ENCODE measurements at regions not wholly inside any gene's neighbourhood (a gene's known extent, or its start where the extent isn't known, plus 50 kb on each side); places are given as distances from the start of the nearest gene placed in this dataset.

DNA sequence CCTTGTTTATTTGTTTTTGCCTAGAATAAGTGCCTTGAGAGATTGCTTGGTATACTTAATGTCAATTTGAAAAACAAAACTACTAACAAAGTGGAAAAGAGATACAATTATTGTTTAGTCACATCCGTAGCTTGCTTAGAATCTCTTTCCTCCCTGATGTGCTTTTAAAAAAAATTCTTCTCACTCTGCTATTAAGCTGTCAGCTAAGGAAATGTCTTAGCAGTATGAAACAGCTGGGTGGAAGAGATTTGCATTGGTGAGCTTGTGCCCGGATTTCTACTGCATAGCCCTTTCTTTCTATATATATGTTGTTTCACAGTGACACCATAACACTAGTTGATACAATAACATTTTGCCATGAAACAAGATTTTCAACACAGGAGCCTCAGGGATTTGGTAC lies 229.4 kb upstream of the RGS6 start:
- DNase-seq (ENCODE audit: low spot score) = no peak

DNA sequence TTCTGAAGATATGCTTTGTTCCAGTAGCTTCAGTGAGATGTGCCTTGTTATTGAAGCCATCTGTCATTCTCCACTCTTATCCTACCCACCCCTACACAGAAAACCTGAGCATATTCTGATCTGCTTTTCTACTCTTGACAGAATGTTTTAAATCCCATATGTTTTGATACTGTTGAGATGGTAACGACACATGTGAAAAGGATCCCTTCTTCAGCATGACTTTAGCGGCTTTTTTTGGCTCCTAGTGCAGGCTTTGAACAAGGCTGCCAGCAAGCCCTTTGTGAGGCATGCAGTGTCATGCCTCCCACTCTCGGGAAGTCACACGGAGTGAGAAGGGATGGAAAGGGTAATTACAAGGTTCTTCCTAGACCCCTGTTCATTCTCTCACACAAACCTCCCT lies 228.8 kb upstream of the RGS6 start:
- Histone ChIP-seq H3K9ac (ENCODE audit: low read depth in 1 of 2, low read length in 2 of 2) (no peak overlapping the region), H3K27ac (ENCODE audit: low read depth in 1 of 2, low read length in 2 of 2) (no peak overlapping the region), H3K36me3 (ENCODE audit: control insufficient read depth in 4 of 4, insufficient read depth in 3 of 4, low read depth in 1 of 4, low read length in 3 of 4) (peaks cover 6 to 18% (median 12%) of the 10 kb centered on the region in 4 donors), H3K9me3 (ENCODE audit: control insufficient read depth in 4 of 4, low read length in 3 of 4) (no peaks in the 10 kb centered on the region), H3K4me3 (ENCODE audit: low read depth in 1 of 3, low read length in 3 of 3) (no peak overlapping the region), H3K4me1 (ENCODE audit: control insufficient read depth in 4 of 4, insufficient read depth in 4 of 4, low read length in 3 of 4) (no peaks in the 10 kb centered on the region), H3K27me3 (ENCODE audit: control insufficient read depth in 4 of 4, insufficient read depth in 4 of 4, low read length in 3 of 4) (no peaks in the 10 kb centered on the region)
- 81% methylated on average over 4 of the region's 4 CpGs for WGBS
- no peak for TF ChIP-seq FOXA2 (IDR thresholded peaks at IDR 0.05)
- no peak for TF ChIP-seq FOXA1 (IDR thresholded peaks at IDR 0.05)
- no peak for TF ChIP-seq JUND (IDR thresholded peaks at IDR 0.05)
- no peak for TF ChIP-seq RAD21 (IDR thresholded peaks at IDR 0.05)
- TF ChIP-seq, protein P1, sequence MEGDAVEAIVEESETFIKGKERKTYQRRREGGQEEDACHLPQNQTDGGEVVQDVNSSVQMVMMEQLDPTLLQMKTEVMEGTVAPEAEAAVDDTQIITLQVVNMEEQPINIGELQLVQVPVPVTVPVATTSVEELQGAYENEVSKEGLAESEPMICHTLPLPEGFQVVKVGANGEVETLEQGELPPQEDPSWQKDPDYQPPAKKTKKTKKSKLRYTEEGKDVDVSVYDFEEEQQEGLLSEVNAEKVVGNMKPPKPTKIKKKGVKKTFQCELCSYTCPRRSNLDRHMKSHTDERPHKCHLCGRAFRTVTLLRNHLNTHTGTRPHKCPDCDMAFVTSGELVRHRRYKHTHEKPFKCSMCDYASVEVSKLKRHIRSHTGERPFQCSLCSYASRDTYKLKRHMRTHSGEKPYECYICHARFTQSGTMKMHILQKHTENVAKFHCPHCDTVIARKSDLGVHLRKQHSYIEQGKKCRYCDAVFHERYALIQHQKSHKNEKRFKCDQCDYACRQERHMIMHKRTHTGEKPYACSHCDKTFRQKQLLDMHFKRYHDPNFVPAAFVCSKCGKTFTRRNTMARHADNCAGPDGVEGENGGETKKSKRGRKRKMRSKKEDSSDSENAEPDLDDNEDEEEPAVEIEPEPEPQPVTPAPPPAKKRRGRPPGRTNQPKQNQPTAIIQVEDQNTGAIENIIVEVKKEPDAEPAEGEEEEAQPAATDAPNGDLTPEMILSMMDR (IDR thresholded peaks at IDR 0.05; ENCODE audit: low read depth, low read length, missing input control) = no peak
- no peak for TF ChIP-seq HNF4G (IDR thresholded peaks at IDR 0.05)
- no peak for TF ChIP-seq NR2F2 (IDR thresholded peaks at IDR 0.05)
- TF ChIP-seq, protein P2, sequence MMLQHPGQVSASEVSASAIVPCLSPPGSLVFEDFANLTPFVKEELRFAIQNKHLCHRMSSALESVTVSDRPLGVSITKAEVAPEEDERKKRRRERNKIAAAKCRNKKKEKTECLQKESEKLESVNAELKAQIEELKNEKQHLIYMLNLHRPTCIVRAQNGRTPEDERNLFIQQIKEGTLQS (IDR thresholded peaks at IDR 0.05) = no peak
- TF ChIP-seq HNF4A (conservative IDR thresholded peaks at IDR 0.05) = no peak
- TF ChIP-seq TAF1 (conservative IDR thresholded peaks at IDR 0.05) = no peak
- TF ChIP-seq EGR1 (IDR thresholded peaks at IDR 0.05; ENCODE audit: low read depth in 2 of 2) = no peak
- TF ChIP-seq, protein P3, sequence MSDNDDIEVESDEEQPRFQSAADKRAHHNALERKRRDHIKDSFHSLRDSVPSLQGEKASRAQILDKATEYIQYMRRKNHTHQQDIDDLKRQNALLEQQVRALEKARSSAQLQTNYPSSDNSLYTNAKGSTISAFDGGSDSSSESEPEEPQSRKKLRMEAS (IDR thresholded peaks at IDR 0.05) = no peak
- no peak for DNase-seq (ENCODE audit: low spot score)

More for the DNA sequence above, 229.4 kb upstream of the RGS6 start:
- H3K36me3 ChIP-seq (ENCODE audit: control insufficient read depth in 4 of 4, insufficient read depth in 3 of 4, low read depth in 1 of 4, low read length in 3 of 4) = peaks cover 6 to 18% (median 12%) of the 10 kb centered on the region in 4 donors
- no peaks in the 10 kb centered on the region for H3K9me3 ChIP-seq (ENCODE audit: control insufficient read depth in 4 of 4, low read length in 3 of 4)
- no peak overlapping the region for H3K4me3 ChIP-seq (ENCODE audit: low read depth in 1 of 3, low read length in 3 of 3)
- no peak overlapping the region for H3K27ac ChIP-seq (ENCODE audit: low read depth in 1 of 2, low read length in 2 of 2)
- H3K4me1 ChIP-seq (ENCODE audit: control insufficient read depth in 4 of 4, insufficient read depth in 4 of 4, low read length in 3 of 4) = no peaks in the 10 kb centered on the region
- H3K9ac ChIP-seq (ENCODE audit: low read depth in 1 of 2, low read length in 2 of 2) = no peak overlapping the region
- TF ChIP-seq GABPA (IDR thresholded peaks at IDR 0.05 in 1 of 2, conservative IDR thresholded peaks at IDR 0.05 in 1 of 2) = no peak
- H3K27me3 ChIP-seq (ENCODE audit: control insufficient read depth in 4 of 4, insufficient read depth in 4 of 4, low read length in 3 of 4) = no peaks in the 10 kb centered on the region
- WGBS = 82% methylated on average over 2 of the region's 2 CpGs

DNA sequence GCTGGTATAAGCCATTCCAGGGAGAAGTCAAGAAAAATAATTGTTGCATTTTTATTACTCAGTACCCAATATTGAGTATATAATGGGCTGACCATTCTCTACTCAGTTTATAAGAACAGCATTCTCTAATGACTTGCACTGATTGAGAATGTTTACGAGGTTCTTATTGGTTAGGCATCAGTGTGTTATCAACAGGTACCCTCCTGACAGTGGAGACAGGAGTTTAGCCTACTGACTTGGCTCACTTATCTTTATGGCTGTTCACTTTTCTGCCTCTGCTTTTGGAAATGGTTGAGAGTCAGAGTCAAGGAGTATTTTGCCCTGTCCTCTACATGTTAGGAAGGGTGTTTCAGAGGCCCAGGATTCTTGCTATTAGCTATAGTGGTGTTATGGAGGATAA lies 228.0 kb upstream of the RGS6 start:
- DNase-seq (ENCODE audit: low spot score) = no peak
- WGBS = 98% methylated on average over 1 of the region's 1 CpG
- Histone ChIP-seq H3K27ac (ENCODE audit: low read depth in 1 of 2, low read length in 2 of 2) (no peak overlapping the region), H3K4me1 (ENCODE audit: control insufficient read depth in 4 of 4, insufficient read depth in 4 of 4, low read length in 3 of 4) (no peaks in the 10 kb centered on the region), H3K9ac (ENCODE audit: low read depth in 1 of 2, low read length in 2 of 2) (no peak overlapping the region), H3K36me3 (ENCODE audit: control insufficient read depth in 4 of 4, insufficient read depth in 3 of 4, low read depth in 1 of 4, low read length in 3 of 4) (peaks cover 6 to 14% (median 13%) of the 10 kb centered on the region in 4 donors), H3K27me3 (ENCODE audit: control insufficient read depth in 4 of 4, insufficient read depth in 4 of 4, low read length in 3 of 4) (no peaks in the 10 kb centered on the region), H3K9me3 (ENCODE audit: control insufficient read depth in 4 of 4, low read length in 3 of 4) (no peaks in the 10 kb centered on the region), H3K4me3 (ENCODE audit: low read depth in 1 of 3, low read length in 3 of 3) (no peak overlapping the region)
- no peak for TF ChIP-seq RAD21 (IDR thresholded peaks at IDR 0.05)
- TF ChIP-seq, protein P4, sequence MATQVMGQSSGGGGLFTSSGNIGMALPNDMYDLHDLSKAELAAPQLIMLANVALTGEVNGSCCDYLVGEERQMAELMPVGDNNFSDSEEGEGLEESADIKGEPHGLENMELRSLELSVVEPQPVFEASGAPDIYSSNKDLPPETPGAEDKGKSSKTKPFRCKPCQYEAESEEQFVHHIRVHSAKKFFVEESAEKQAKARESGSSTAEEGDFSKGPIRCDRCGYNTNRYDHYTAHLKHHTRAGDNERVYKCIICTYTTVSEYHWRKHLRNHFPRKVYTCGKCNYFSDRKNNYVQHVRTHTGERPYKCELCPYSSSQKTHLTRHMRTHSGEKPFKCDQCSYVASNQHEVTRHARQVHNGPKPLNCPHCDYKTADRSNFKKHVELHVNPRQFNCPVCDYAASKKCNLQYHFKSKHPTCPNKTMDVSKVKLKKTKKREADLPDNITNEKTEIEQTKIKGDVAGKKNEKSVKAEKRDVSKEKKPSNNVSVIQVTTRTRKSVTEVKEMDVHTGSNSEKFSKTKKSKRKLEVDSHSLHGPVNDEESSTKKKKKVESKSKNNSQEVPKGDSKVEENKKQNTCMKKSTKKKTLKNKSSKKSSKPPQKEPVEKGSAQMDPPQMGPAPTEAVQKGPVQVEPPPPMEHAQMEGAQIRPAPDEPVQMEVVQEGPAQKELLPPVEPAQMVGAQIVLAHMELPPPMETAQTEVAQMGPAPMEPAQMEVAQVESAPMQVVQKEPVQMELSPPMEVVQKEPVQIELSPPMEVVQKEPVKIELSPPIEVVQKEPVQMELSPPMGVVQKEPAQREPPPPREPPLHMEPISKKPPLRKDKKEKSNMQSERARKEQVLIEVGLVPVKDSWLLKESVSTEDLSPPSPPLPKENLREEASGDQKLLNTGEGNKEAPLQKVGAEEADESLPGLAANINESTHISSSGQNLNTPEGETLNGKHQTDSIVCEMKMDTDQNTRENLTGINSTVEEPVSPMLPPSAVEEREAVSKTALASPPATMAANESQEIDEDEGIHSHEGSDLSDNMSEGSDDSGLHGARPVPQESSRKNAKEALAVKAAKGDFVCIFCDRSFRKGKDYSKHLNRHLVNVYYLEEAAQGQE (IDR thresholded peaks at IDR 0.05) = no peak
- TF ChIP-seq JUND (IDR thresholded peaks at IDR 0.05) = no peak
- TF ChIP-seq GABPA (IDR thresholded peaks at IDR 0.05 in 1 of 2, conservative IDR thresholded peaks at IDR 0.05 in 1 of 2) = no peak
- no peak for TF ChIP-seq TAF1 (conservative IDR thresholded peaks at IDR 0.05)
- no peak for TF ChIP-seq NR2F2 (IDR thresholded peaks at IDR 0.05)
- no peak for TF ChIP-seq FOXA2 (IDR thresholded peaks at IDR 0.05)
- no peak for TF ChIP-seq HNF4G (IDR thresholded peaks at IDR 0.05)
- TF ChIP-seq, protein P2 (IDR thresholded peaks at IDR 0.05) = no peak
- no peak for TF ChIP-seq HNF4A (conservative IDR thresholded peaks at IDR 0.05)
- no peak for TF ChIP-seq FOXA1 (IDR thresholded peaks at IDR 0.05)
- TF ChIP-seq EGR1 (IDR thresholded peaks at IDR 0.05; ENCODE audit: low read depth in 2 of 2) = no peak
- TF ChIP-seq RXRA (IDR thresholded peaks at IDR 0.05) = no peak
- TF ChIP-seq, protein P3 (IDR thresholded peaks at IDR 0.05) = no peak
- TF ChIP-seq SP1 (IDR thresholded peaks at IDR 0.05) = no peak
- TF ChIP-seq, protein P5, sequence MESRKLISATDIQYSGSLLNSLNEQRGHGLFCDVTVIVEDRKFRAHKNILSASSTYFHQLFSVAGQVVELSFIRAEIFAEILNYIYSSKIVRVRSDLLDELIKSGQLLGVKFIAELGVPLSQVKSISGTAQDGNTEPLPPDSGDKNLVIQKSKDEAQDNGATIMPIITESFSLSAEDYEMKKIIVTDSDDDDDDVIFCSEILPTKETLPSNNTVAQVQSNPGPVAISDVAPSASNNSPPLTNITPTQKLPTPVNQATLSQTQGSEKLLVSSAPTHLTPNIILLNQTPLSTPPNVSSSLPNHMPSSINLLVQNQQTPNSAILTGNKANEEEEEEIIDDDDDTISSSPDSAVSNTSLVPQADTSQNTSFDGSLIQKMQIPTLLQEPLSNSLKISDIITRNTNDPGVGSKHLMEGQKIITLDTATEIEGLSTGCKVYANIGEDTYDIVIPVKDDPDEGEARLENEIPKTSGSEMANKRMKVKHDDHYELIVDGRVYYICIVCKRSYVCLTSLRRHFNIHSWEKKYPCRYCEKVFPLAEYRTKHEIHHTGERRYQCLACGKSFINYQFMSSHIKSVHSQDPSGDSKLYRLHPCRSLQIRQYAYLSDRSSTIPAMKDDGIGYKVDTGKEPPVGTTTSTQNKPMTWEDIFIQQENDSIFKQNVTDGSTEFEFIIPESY (IDR thresholded peaks at IDR 0.05) = no peak
- no peak for TF ChIP-seq YY1 (IDR thresholded peaks at IDR 0.05)
